Mammary epithelial cell (primary cell): ENCODE measurements at regions not wholly inside any gene's neighbourhood (a gene's known extent, or its start where the extent isn't known, plus 50 kb on each side); places are given as distances from the start of the nearest gene placed in this dataset.

ENCODE experiments used
- CTCF ChIP-seq, 2 donors: IDR thresholded peaks in 1 of 2; conservative IDR thresholded peaks in 1 of 2; 2 replicates each; pipeline ENCODE4 v1.5.1; 2011 to 2012; ENCODE audit warnings: inconsistent platforms in 2 of 2, low read length in 2 of 2, mild to moderate bottlenecking in 2 of 2, control low read depth in 1 of 2, low read depth in 1 of 2; ENCODE audit not compliant: insufficient read depth in 1 of 2; ENCODE audit errors: extremely low read depth in 1 of 2
- EZH2 ChIP-seq: IDR thresholded peaks from 2 replicates; pipeline ENCODE4 v1.6.1; 2012; ENCODE audit warnings: low read length, inconsistent platforms, borderline replicate concordance

GRCh38 chr18:11529081-11529480 is 80.3 kb upstream of the SLC35G4 start:
- TF ChIP-seq CTCF (conservative IDR thresholded peaks at IDR 0.05 in 1 of 2, IDR thresholded peaks at IDR 0.05 in 1 of 2; ENCODE audit: extremely low read depth in 1 of 2, insufficient read depth in 1 of 2, low read depth in 1 of 2, low read length in 2 of 2), result no peak
- TF ChIP-seq EZH2, result no peak
